ENCODE measurements at regions not wholly inside any gene's neighbourhood (a gene's known extent, or its start where the extent isn't known, plus 50 kb on each side); places are given as distances from the start of the nearest gene placed in this dataset.
"Not testable (repeated sequence)": the region's sequence is repeated elsewhere in the genome, so short reads cannot be mapped to it uniquely, and the experiment has no call there.

DNA sequence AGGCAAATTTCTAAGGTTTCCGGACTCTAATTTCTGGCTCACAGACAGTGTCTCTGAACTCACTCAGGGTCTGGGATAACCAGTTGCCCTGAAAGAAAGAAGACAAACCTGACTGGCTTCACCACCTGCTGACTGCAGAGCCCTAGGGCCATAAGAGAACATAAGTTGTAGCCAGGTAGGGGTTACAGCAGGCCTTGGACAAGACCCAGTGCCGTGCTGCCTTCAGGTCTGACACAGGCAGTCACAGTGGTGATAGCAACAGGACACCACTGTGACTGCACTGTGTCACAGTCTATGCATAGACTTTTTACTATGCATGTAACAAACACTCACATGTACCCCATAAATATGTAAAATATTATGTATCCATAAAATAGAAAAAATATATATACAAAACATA is 508.5 kb downstream of the PID1 start:
- TF ChIP-seq, protein P1, sequence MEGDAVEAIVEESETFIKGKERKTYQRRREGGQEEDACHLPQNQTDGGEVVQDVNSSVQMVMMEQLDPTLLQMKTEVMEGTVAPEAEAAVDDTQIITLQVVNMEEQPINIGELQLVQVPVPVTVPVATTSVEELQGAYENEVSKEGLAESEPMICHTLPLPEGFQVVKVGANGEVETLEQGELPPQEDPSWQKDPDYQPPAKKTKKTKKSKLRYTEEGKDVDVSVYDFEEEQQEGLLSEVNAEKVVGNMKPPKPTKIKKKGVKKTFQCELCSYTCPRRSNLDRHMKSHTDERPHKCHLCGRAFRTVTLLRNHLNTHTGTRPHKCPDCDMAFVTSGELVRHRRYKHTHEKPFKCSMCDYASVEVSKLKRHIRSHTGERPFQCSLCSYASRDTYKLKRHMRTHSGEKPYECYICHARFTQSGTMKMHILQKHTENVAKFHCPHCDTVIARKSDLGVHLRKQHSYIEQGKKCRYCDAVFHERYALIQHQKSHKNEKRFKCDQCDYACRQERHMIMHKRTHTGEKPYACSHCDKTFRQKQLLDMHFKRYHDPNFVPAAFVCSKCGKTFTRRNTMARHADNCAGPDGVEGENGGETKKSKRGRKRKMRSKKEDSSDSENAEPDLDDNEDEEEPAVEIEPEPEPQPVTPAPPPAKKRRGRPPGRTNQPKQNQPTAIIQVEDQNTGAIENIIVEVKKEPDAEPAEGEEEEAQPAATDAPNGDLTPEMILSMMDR (IDR thresholded peaks at IDR 0.05), result no peak
- no peaks in the 10 kb centered on the region for H4K20me1 ChIP-seq (ENCODE audit: insufficient read depth, low read length)
- intact Hi-C loops (cut with micrococcal nuclease), result no loop called here
- H3K27ac Mint-ChIP-seq, result no peak overlapping the region
- no peak overlapping the region for H3K27ac ChIP-seq (ENCODE audit: low read depth in 1 of 2, low read length in 2 of 2)
- no peak overlapping the region for H2AFZ ChIP-seq (ENCODE audit: insufficient read depth, low read depth, low read length, poor library complexity, severe bottlenecking)
- no peak overlapping the region for H3K4me3 Mint-ChIP-seq
- H3K4me3 ChIP-seq (replicated peaks in 1 of 3; ENCODE audit: low read depth in 2 of 3, low read length in 3 of 3), result no peak overlapping the region
- no peaks in the 10 kb centered on the region for H3K4me1 Mint-ChIP-seq
- H3K27me3 ChIP-seq (ENCODE audit: control insufficient read depth in 2 of 2, insufficient read depth in 2 of 2, low read length in 2 of 2), result no peaks in the 10 kb centered on the region
- H3K27me3 Mint-ChIP-seq (ENCODE audit: low read depth in 3 of 3), result peaks cover 0 to 2% (median 0%) of the 10 kb centered on the region in 3 donors
- 100% methylated on average over 2 of the region's 2 CpGs for WGBS (ENCODE audit: insufficient coverage)
- no peaks in the 10 kb centered on the region for H3K4me1 ChIP-seq (ENCODE audit: control insufficient read depth in 1 of 2, insufficient read depth in 2 of 2, low read length in 2 of 2)
- H3K9me3 Mint-ChIP-seq, result peaks cover 0 to 26% (median 2%) of the 10 kb centered on the region in 7 donors
- DNase-seq, result no peak
- H3K36me3 ChIP-seq (replicated peaks in 1 of 2; ENCODE audit: control insufficient read depth in 1 of 2, insufficient read depth in 2 of 2, low read length in 2 of 2), result no peaks in the 10 kb centered on the region
- no peak overlapping the region for H3K9ac ChIP-seq (ENCODE audit: insufficient read depth, low read length, poor library complexity, severe bottlenecking)
- no peaks in the 10 kb centered on the region for H3K36me3 Mint-ChIP-seq
- H3K9me3 ChIP-seq (replicated peaks in 1 of 2; ENCODE audit: control insufficient read depth in 1 of 2, insufficient read depth in 1 of 2, low read length in 2 of 2), result peaks cover 0 to 18% of the 10 kb centered on the region in 2 donors
- no peaks in the 10 kb centered on the region for H3K79me2 ChIP-seq (ENCODE audit: insufficient read depth, low read length)
- H3K4me2 ChIP-seq (replicated peaks; ENCODE audit: extremely low read depth, low read length, poor library complexity, severe bottlenecking), result no peak overlapping the region

- H3K27me3 ChIP-seq (ENCODE audit: control insufficient read depth in 2 of 2, insufficient read depth in 2 of 2, low read length in 2 of 2); H3K27ac Mint-ChIP-seq; H3K27ac ChIP-seq (ENCODE audit: low read depth in 1 of 2, low read length in 2 of 2); H3K36me3 Mint-ChIP-seq; DNase-seq; intact Hi-C loops (cut with micrococcal nuclease); H3K4me3 Mint-ChIP-seq; H3K4me1 Mint-ChIP-seq; H2AFZ ChIP-seq (ENCODE audit: insufficient read depth, low read depth, low read length, poor library complexity, severe bottlenecking); H3K4me2 ChIP-seq (replicated peaks; ENCODE audit: extremely low read depth, low read length, poor library complexity, severe bottlenecking); H3K79me2 ChIP-seq (ENCODE audit: insufficient read depth, low read length); H4K20me1 ChIP-seq (ENCODE audit: insufficient read depth, low read length); H3K4me3 ChIP-seq (replicated peaks in 1 of 3; ENCODE audit: low read depth in 2 of 3, low read length in 3 of 3); H3K36me3 ChIP-seq (replicated peaks in 1 of 2; ENCODE audit: control insufficient read depth in 1 of 2, insufficient read depth in 2 of 2, low read length in 2 of 2); H3K4me1 ChIP-seq (ENCODE audit: control insufficient read depth in 1 of 2, insufficient read depth in 2 of 2, low read length in 2 of 2); H3K9ac ChIP-seq (ENCODE audit: insufficient read depth, low read length, poor library complexity, severe bottlenecking); H3K27me3 Mint-ChIP-seq (ENCODE audit: low read depth in 3 of 3): not testable (repeated sequence)
- H3K9me3 ChIP-seq (replicated peaks in 1 of 2; ENCODE audit: control insufficient read depth in 1 of 2, insufficient read depth in 1 of 2, low read length in 2 of 2), result peaks cover 11 to 12% of the 10 kb centered on the region in 2 donors
- H3K9me3 Mint-ChIP-seq, result peaks cover 2 to 15% (median 7%) of the 10 kb centered on the region in 7 donors
- WGBS (ENCODE audit: insufficient coverage), result 96% methylated on average over 18 of the region's 25 CpGs
Measured at GRCh38 chr2:228755661-228756060, 515.4 kb downstream of the PID1 start.

Measured in CD14-positive monocyte (primary cell).